GM12892 (cell line): ENCODE measurements at regions not wholly inside any gene's neighbourhood (a gene's known extent, or its start where the extent isn't known, plus 50 kb on each side); places are given as distances from the start of the nearest gene placed in this dataset.

Experiments
- POLR2A ChIP-seq: IDR thresholded peaks from 2 replicates; pipeline ENCODE4 v1.6.1; 2011; ENCODE audit warnings: low read depth, low read length, control low read depth
- TAF1 ChIP-seq: IDR thresholded peaks from 2 replicates; pipeline ENCODE4 v1.6.1; 2011; ENCODE audit warnings: low read depth, mild to moderate bottlenecking, control low read depth, low read length, borderline replicate concordance

- TF ChIP-seq POLR2A (no peak), TAF1 (no peak)
Observed at GRCh38 chr2:88396209-88396608, 56.3 kb downstream of the FOXI3 start.
